ENCODE measurements at regions not wholly inside any gene's neighbourhood (a gene's known extent, or its start where the extent isn't known, plus 50 kb on each side); places are given as distances from the start of the nearest gene placed in this dataset.

DNA sequence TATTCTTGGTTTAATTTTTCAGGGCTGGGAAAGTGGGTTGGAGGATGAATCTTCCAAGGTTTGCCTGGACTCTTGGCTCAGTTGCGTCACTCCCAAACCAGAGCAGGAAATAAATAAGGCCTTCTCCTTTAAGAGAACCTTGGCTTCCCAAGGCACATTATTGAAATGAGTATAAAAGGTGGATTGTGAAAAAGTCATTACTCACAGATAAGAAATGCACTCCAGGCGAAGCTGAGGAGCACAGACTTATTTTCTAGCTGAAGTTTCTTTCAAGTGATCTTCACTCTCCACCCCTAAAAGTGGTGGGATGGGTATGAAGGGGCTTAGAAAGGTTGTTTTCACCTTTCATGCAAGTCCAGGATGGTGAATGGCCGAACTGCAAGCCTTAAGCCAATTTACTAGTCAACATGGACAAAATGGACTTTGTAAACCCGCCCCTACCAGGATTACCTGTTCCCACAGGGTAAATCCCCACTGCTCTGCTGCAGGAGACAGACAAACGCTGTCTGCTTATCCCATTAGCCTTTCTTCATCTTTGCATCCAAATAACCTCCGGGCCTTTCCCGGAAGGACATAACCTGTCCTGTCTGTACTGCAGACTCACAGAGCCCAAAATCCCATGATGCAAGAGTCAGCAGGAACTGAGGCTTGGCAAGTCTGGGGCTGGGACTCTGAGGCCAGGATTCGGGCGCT lies 207.6 kb downstream of the BCL11B start:
- Histone ChIP-seq H3K36me3 (ENCODE audit: control insufficient read depth, insufficient read depth, low read length) (no peaks in the 10 kb centered on the region), H3K4me1 (ENCODE audit: control insufficient read depth, insufficient read depth, low read length) (peaks cover 20% of the 10 kb centered on the region), H3K9ac (ENCODE audit: low read length) (no peak overlapping the region), H3K4me3 (ENCODE audit: low read length) (no peak overlapping the region), H3K27me3 (ENCODE audit: control insufficient read depth, insufficient read depth, low read length) (no peaks in the 10 kb centered on the region), H3K9me3 (ENCODE audit: control insufficient read depth, low read length) (no peaks in the 10 kb centered on the region)

DNA sequence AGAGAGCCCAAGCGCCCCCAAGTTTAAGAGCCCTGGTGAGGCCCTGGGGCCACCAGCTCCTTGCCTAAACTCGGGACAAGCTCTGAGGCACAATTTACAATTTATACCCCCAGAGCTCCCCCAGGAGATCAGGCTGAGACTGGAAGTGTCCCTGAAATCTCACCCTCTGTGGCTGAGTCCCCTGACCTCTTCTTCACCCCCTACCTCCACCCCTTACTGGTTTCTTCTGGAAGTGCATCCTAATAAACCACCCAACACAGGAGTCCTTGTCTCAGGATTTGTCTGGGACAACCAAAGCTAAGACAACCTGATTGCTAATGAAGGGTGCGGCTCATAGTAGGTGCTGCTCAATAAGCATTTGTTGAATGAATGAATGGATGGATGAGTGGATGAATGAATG lies 206.4 kb downstream of the BCL11B start:
- Histone ChIP-seq H3K9me3 (ENCODE audit: control insufficient read depth, low read length) (no peaks in the 10 kb centered on the region), H3K27me3 (ENCODE audit: control insufficient read depth, insufficient read depth, low read length) (no peaks in the 10 kb centered on the region), H3K9ac (ENCODE audit: low read length) (no peak overlapping the region), H3K36me3 (ENCODE audit: control insufficient read depth, insufficient read depth, low read length) (no peaks in the 10 kb centered on the region), H3K4me3 (ENCODE audit: low read length) (no peak overlapping the region), H3K4me1 (ENCODE audit: control insufficient read depth, insufficient read depth, low read length) (peaks cover 20% of the 10 kb centered on the region)

DNA sequence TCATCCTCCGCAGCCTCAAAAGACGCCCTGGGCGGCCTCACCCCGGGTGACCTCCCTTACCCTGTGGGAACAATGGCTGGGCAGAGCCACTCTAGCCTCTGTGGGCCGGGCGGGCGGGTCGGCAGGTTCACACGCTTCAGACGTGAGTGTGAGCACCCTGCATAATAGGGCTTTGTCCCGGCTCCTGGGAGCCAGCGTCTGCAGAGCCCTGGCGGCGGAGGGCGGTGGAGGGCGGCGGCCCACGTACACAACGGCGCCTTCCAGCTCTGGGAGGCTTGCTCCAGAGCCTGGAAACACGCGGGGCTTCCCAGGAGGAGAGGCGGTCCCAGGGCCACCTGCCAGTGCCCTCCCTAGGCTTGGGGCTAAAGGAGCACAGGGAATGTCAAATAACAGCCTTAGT lies 205.6 kb downstream of the BCL11B start:
- Histone ChIP-seq H3K4me3 (ENCODE audit: low read length) (no peak overlapping the region), H3K4me1 (ENCODE audit: control insufficient read depth, insufficient read depth, low read length) (peaks cover 20% of the 10 kb centered on the region), H3K9me3 (ENCODE audit: control insufficient read depth, low read length) (no peaks in the 10 kb centered on the region), H3K36me3 (ENCODE audit: control insufficient read depth, insufficient read depth, low read length) (no peaks in the 10 kb centered on the region), H3K27me3 (ENCODE audit: control insufficient read depth, insufficient read depth, low read length) (no peaks in the 10 kb centered on the region), H3K9ac (ENCODE audit: low read length) (no peak overlapping the region)

DNA sequence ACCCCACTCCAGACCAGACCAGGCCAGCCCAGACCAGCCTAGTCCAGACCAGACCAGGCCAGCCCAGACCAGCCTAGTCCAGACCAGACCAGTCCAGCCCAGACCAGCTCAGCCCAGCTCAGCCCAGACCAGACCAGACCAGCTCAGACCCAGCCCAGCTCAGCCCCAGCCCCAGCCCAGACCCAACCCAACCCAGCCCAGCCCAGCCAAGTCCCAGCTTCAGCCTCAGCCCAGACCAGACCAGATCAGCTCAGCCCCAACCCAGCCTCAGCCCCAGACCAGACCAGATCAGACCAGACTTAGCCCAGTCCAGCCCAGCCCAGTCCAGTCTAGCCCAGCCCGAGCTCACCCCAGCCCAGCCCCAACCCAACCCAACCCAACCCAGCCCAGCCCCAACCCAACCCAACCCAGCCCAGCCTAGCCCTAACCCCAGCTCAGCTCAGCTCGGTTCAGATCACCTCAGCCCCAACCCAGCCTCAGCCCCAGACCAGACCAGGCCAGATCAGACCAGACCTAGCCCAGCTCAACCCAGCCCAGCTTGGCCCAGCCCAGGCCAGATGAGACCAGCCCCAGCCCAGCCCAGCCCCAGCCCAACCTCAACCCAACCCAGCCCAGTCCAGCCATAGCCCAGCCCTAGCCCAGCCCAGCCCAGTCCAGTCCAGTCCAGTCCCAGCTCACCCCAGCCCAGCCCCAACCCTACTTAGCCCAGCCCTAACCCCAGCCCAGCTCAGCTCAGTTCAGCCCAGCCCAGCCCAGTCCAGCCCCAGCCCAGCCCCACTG lies 204.7 kb downstream of the BCL11B start:
- Histone ChIP-seq H3K9ac (ENCODE audit: low read length) (no peak overlapping the region), H3K4me3 (ENCODE audit: low read length) (no peak overlapping the region), H3K36me3 (ENCODE audit: control insufficient read depth, insufficient read depth, low read length) (no peaks in the 10 kb centered on the region), H3K9me3 (ENCODE audit: control insufficient read depth, low read length) (no peaks in the 10 kb centered on the region), H3K4me1 (ENCODE audit: control insufficient read depth, insufficient read depth, low read length) (peaks cover 20% of the 10 kb centered on the region), H3K27me3 (ENCODE audit: control insufficient read depth, insufficient read depth, low read length) (no peaks in the 10 kb centered on the region)

DNA sequence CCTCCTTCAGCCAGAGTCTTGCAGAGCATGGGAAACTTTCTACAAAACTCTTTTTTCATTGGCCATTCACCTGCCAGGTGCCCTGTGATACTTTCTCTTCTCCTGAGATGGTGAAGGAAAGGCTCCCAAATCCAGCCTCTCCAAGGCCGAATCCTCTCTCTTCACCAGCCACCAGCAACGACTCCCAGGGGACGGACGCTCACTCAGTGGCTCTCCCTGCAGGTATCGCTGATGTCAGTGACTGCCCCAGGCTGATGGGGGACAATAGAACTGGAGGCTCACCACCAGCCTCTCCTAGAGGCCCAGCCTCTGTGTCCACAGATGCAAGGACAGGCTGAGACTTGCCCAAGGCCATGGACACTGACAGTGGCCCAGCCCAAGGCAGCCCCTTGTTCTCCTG lies 204.1 kb downstream of the BCL11B start:
- H3K27me3 ChIP-seq (ENCODE audit: control insufficient read depth, insufficient read depth, low read length), result no peaks in the 10 kb centered on the region
- H3K4me3 ChIP-seq (ENCODE audit: low read length), result no peak overlapping the region
- no peak overlapping the region for H3K9ac ChIP-seq (ENCODE audit: low read length)
- H3K9me3 ChIP-seq (ENCODE audit: control insufficient read depth, low read length), result no peaks in the 10 kb centered on the region
- no peaks in the 10 kb centered on the region for H3K36me3 ChIP-seq (ENCODE audit: control insufficient read depth, insufficient read depth, low read length)
- peaks cover 20% of the 10 kb centered on the region for H3K4me1 ChIP-seq (ENCODE audit: control insufficient read depth, insufficient read depth, low read length)

DNA sequence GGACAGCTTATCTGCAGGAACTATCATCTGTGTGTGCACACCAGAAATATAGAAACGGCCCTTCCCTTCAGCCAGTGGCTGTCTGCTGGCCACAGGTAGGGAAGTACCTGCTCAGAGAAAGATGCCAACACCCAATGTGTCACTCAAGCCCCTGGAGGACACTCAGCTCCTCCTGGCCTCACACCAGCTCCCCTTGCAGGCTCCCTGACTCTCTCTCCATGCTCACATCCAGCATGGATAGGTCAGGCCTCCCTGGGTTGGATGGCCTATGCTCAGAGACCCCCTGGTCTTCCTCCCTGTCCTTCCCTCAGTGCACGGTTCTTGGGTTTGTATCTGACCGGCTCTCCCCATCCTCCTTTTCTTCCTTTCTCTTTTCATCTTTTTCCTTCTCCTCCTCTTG lies 202.1 kb downstream of the BCL11B start:
- no peak overlapping the region for H3K9ac ChIP-seq (ENCODE audit: low read length)
- H3K36me3 ChIP-seq (ENCODE audit: control insufficient read depth, insufficient read depth, low read length), result no peaks in the 10 kb centered on the region
- H3K4me1 ChIP-seq (ENCODE audit: control insufficient read depth, insufficient read depth, low read length), result peaks cover 5% of the 10 kb centered on the region
- H3K9me3 ChIP-seq (ENCODE audit: control insufficient read depth, low read length), result no peaks in the 10 kb centered on the region
- H3K27me3 ChIP-seq (ENCODE audit: control insufficient read depth, insufficient read depth, low read length), result no peaks in the 10 kb centered on the region
- no peak overlapping the region for H3K4me3 ChIP-seq (ENCODE audit: low read length)

DNA sequence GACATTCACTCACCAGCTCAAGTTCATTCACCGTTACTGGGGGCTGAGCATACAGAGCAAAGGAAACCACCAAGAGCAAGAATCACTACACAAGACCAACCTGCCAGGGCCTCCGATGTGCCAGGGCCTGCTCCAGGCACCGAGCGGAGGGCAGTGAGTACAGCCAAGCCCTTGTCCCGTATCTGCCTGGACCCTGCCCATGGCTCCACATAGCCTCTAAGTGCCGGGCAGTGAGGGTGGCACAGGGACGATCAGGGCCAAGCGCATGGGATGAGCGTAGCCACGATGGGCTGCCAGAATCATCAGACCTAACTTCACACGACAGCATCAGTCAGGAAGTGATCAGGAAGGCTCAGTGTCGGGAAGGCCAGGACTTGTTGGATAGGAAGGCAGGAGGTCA lies 199.6 kb downstream of the BCL11B start:
- Histone ChIP-seq H3K4me1 (ENCODE audit: control insufficient read depth, insufficient read depth, low read length) (no peaks in the 10 kb centered on the region), H3K36me3 (ENCODE audit: control insufficient read depth, insufficient read depth, low read length) (no peaks in the 10 kb centered on the region), H3K9me3 (ENCODE audit: control insufficient read depth, low read length) (no peaks in the 10 kb centered on the region), H3K27me3 (ENCODE audit: control insufficient read depth, insufficient read depth, low read length) (no peaks in the 10 kb centered on the region), H3K9ac (ENCODE audit: low read length) (no peak overlapping the region), H3K4me3 (ENCODE audit: low read length) (no peak overlapping the region)

DNA sequence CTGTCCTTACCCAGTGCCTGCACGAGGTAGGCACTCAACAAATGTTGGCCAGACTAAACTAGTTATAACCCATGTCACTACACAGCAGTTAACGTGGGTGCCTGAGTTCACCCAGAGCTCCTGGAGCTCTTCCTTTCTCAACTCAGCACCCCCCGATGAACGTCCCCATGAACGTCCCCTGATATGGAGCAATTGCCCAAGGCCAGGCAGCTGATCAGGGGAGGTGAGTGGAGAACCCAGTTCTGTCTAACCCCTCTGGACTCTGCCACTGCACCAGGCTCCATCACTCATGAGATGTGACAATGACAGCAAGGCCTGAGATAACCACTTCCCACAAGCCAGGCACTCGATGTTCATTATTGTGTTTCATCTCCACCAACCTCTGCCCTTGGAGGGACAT lies 199.0 kb downstream of the BCL11B start:
- Histone ChIP-seq H3K4me1 (ENCODE audit: control insufficient read depth, insufficient read depth, low read length) (no peaks in the 10 kb centered on the region), H3K9me3 (ENCODE audit: control insufficient read depth, low read length) (no peaks in the 10 kb centered on the region), H3K27me3 (ENCODE audit: control insufficient read depth, insufficient read depth, low read length) (no peaks in the 10 kb centered on the region), H3K4me3 (ENCODE audit: low read length) (no peak overlapping the region), H3K36me3 (ENCODE audit: control insufficient read depth, insufficient read depth, low read length) (no peaks in the 10 kb centered on the region), H3K9ac (ENCODE audit: low read length) (no peak overlapping the region)

DNA sequence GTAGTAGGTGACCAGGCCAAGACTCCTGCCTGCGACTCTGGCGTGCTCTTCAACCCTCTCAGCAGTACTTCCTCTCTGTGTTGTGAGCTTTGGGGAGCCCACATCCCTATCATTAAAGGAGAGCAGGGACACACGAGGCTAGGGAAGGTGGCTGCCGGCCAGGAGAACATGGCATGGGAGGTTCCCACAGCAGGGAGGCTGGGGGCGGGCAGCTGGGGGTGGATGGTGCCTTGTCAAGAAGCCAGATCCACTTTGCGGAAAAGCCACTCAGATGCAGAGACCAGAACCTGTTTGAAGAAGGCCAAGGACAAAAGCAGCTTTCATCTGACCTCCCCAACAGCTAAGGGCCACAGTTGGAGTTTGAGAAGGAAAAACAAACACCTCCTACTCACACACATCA lies 198.6 kb downstream of the BCL11B start:
- Histone ChIP-seq H3K27me3 (ENCODE audit: control insufficient read depth, insufficient read depth, low read length) (no peaks in the 10 kb centered on the region), H3K4me1 (ENCODE audit: control insufficient read depth, insufficient read depth, low read length) (no peaks in the 10 kb centered on the region), H3K9ac (ENCODE audit: low read length) (no peak overlapping the region), H3K36me3 (ENCODE audit: control insufficient read depth, insufficient read depth, low read length) (no peaks in the 10 kb centered on the region), H3K4me3 (ENCODE audit: low read length) (no peak overlapping the region), H3K9me3 (ENCODE audit: control insufficient read depth, low read length) (no peaks in the 10 kb centered on the region)

DNA sequence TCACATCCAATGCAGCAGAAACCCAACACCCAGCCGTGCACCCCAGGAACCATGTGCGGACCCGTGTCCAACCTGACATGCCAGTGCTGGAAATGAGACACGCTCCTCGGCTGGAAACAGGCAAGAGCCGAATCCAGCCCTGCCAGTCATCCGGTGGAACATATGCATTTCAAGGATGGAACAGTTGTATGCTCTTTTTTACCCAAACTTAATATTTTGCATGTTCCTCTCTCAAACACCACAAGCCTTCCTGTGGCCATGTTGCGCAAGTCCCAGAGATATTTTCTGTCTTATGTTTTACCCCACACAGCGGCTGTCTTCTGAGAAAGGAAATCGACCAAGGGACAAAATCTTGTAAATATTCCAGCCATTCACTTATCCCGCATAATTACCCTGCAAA lies 196.9 kb downstream of the BCL11B start:
- Histone ChIP-seq H3K4me1 (ENCODE audit: control insufficient read depth, insufficient read depth, low read length) (no peaks in the 10 kb centered on the region), H3K27me3 (ENCODE audit: control insufficient read depth, insufficient read depth, low read length) (no peaks in the 10 kb centered on the region), H3K36me3 (ENCODE audit: control insufficient read depth, insufficient read depth, low read length) (no peaks in the 10 kb centered on the region), H3K9ac (ENCODE audit: low read length) (no peak overlapping the region), H3K9me3 (ENCODE audit: control insufficient read depth, low read length) (no peaks in the 10 kb centered on the region), H3K4me3 (ENCODE audit: low read length) (no peak overlapping the region)

DNA sequence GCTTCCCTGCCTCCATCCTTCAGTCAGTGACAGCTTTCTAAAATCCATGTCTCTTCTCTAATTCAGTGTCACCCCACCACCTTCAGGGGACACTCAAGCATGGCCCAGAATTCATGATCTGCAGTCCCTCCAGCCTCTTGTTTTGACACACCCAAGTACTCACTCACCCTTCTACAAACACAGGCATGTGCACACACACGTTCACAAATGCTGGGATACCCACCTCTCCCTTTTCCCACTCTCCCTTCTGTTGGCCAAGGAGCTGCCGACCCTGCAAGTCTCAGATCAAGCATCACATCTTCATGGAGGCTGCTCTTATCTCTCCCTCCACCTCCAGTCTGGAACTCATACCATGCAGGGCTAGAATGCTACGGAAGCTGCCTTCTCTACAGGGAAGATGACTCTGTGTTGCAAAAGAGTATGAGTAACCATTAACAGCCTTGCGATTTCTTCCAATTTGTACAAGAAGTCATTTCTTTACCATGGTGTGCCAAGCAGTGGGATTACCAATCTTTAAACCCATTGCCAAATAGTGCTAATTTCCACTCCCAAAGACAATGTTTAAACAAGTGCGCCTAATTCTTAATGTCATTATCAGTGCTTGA lies 196.1 kb downstream of the BCL11B start:
- no peaks in the 10 kb centered on the region for H3K36me3 ChIP-seq (ENCODE audit: control insufficient read depth, insufficient read depth, low read length)

DNA sequence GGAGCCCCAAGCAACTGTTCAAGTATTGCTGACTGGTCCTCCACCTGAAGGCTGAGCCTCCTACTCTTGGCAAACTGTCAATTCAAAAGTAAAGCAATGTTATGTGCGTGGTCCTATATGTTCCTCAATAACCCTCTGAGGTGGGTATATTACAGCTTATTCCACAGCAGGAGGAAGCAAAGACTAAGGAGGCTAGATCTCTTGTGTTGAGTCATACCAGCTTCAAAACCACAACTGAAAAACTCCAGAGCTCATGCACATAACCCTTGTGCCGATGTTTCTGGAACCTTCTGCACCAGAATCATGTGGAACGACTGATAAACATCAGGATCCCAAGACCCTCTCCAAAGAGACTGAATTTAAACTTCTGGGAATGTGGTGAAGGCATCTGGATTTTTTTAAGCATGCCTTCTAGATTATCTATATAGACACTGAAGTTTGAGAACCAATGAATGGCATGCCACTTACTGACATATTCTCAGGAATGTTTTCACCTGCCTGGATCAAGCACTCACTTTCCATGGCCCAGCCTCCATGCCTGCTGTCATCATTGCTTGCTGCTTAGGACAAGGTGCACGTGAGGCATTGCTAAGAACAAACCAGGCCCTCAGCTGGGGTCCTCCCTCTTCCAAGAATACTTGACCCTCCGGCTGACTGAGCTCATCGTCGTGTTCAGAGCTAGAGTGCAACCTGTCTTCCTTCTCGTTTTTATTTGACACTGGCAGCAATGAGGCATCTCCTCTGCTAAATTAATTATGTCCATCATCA lies 194.7 kb downstream of the BCL11B start:
- H3K4me3 ChIP-seq (ENCODE audit: low read length), result no peak overlapping the region
- H3K9ac ChIP-seq (ENCODE audit: low read length), result no peak overlapping the region
- no peaks in the 10 kb centered on the region for H3K4me1 ChIP-seq (ENCODE audit: control insufficient read depth, insufficient read depth, low read length)
- H3K36me3 ChIP-seq (ENCODE audit: control insufficient read depth, insufficient read depth, low read length), result no peaks in the 10 kb centered on the region
- no peaks in the 10 kb centered on the region for H3K9me3 ChIP-seq (ENCODE audit: control insufficient read depth, low read length)
- no peaks in the 10 kb centered on the region for H3K27me3 ChIP-seq (ENCODE audit: control insufficient read depth, insufficient read depth, low read length)

More for the DNA sequence above, 196.1 kb downstream of the BCL11B start:
- H3K4me3 ChIP-seq (ENCODE audit: low read length), result no peak overlapping the region
- no peaks in the 10 kb centered on the region for H3K4me1 ChIP-seq (ENCODE audit: control insufficient read depth, insufficient read depth, low read length)
- no peaks in the 10 kb centered on the region for H3K27me3 ChIP-seq (ENCODE audit: control insufficient read depth, insufficient read depth, low read length)
- H3K9ac ChIP-seq (ENCODE audit: low read length), result no peak overlapping the region
- no peaks in the 10 kb centered on the region for H3K9me3 ChIP-seq (ENCODE audit: control insufficient read depth, low read length)

All from mucosa of stomach (tissue), 1 donor.